NCI-H2171 treated with DMSO at 0.1 percent for 48 hours (cell line): ENCODE measurements at regions not wholly inside any gene's neighbourhood (a gene's known extent, or its start where the extent isn't known, plus 50 kb on each side); places are given as distances from the start of the nearest gene placed in this dataset.

Source experiments
- DNase-seq: peaks from one replicate; lab custom pipeline; 2025; lab: John Stamatoyannopoulos, UW

- no peak for DNase-seq
Measured at GRCh38 chr2:240209493-240209892, 69.0 kb upstream of the OTOS start.

- DNase-seq, result no peak
Measured at GRCh38 chr2:240210198-240210965, 69.9 kb upstream of the OTOS start.

GRCh38 chr2:240211096-240211495 is 70.6 kb upstream of the OTOS start:
- DNase-seq, result no peak

GRCh38 chr2:240211598-240212424 is 71.4 kb upstream of the OTOS start:
- no peak for DNase-seq

GRCh38 chr2:240212425-240213225 is 72.2 kb upstream of the OTOS start:
- no peak for DNase-seq

GRCh38 chr2:240213226-240213475 is 72.7 kb upstream of the OTOS start:
- DNase-seq, result no peak

- DNase-seq, result no peak
Measured at GRCh38 chr2:240213476-240214421, 73.3 kb upstream of the OTOS start.

GRCh38 chr2:240214790-240215675 is 74.6 kb upstream of the OTOS start:
- no peak for DNase-seq

GRCh38 chr2:240215676-240216051 is 75.2 kb upstream of the OTOS start:
- DNase-seq, result no peak

- DNase-seq, result no peak
Measured at GRCh38 chr2:240216167-240216566, 75.7 kb upstream of the OTOS start.

- DNase-seq, result no peak
Measured at GRCh38 chr2:240217431-240218301, 77.2 kb upstream of the OTOS start.

GRCh38 chr2:240219208-240219890 is 78.9 kb upstream of the OTOS start:
- no peak for DNase-seq

GRCh38 chr2:240220371-240220770 is 79.9 kb upstream of the OTOS start:
- no peak for DNase-seq

GRCh38 chr2:240223631-240224030 is 83.2 kb upstream of the OTOS start:
- no peak for DNase-seq

- DNase-seq, result no peak
Measured at GRCh38 chr2:240224676-240225075, 84.2 kb upstream of the OTOS start.

GRCh38 chr2:240225131-240225530 is 84.7 kb upstream of the OTOS start:
- no peak for DNase-seq

GRCh38 chr2:240225660-240226475 is 85.4 kb upstream of the OTOS start:
- no peak for DNase-seq
